ENCODE measurements at regions not wholly inside any gene's neighbourhood (a gene's known extent, or its start where the extent isn't known, plus 50 kb on each side); places are given as distances from the start of the nearest gene placed in this dataset.

DNA sequence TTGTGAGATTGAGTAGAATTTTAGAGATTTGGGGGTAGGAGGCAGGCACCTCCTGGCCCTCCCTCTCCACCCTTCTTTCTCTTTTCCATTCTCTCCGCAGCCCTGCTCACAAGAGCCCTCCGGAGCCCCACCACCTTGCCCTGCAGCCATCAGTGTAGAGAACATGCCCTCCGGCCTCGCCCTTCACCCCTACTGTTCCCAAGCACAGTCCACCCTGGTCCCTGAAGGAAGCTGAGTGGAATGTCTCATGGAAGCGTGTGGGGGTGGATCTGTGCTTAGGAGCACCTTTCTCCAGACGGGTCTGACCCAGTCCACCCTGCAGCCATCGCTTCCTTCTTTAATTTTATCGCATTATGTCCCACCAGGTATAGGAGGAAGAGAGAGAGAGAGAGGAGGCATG lies 267.1 kb downstream of the NSG2 start:
- peak; percentile 48 for DNase-seq

DNA sequence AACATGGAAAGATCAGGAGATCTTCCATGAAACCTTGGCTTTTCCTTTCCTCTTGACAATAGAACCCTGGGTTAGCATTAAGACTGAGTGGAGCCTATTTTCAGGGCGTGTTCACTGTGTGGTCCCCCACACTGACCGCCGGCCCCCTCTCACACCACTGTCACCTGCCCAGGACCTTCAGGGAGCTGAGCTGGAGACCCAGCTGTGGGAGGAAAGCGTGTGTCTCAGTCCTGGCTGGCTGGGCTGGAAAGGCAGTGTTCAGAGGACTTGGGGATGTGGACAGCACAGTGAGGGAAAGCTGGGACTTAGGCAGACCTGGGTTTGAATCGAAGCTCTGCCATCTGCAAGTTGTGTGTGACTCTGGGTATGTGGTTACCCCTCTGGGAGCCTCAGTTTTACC lies 268.1 kb downstream of the NSG2 start:
- peak; percentile 47 for DNase-seq

DNA sequence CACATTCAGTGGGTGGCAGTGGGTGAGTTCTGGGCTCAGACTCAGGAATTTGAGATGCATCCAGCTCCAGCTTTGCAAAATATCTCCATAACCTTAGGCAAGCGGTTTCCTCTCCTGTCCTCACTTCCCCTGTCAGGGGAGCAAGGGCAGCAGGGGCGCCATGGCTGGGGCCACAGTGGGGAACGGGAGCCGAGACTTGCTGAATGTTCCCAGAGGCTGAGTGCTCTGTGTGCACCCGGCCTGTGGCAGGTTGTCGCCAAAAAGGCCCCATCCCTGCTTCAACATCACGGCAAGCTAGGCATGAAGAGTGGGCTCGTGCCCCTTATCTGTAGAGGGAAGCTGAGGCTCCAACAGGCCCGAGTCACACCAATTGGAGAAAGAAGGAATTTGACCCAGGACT lies 268.8 kb downstream of the NSG2 start:
- DNase-seq: peak; percentile 44

DNA sequence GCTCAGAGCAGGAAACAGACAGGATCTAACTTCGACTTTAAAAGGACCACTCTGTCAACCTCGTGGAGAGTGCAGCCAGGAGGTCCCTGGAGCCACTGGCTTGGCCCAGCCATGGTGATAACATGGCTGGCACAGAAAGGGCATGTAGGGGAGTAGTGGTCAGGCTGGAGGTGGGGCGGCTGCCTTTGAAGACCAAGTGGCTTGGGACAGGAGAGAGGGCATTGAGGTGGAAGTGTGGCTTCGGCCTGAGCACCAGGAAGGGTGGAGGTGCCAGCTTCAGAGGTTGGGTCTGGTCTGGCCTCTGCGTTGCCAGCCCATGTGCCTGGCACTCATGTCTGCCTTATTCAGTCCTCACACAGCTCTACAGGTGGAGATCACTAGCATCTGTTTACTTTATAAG lies 270.0 kb downstream of the NSG2 start:
- DNase-seq: peak; percentile 38

DNA sequence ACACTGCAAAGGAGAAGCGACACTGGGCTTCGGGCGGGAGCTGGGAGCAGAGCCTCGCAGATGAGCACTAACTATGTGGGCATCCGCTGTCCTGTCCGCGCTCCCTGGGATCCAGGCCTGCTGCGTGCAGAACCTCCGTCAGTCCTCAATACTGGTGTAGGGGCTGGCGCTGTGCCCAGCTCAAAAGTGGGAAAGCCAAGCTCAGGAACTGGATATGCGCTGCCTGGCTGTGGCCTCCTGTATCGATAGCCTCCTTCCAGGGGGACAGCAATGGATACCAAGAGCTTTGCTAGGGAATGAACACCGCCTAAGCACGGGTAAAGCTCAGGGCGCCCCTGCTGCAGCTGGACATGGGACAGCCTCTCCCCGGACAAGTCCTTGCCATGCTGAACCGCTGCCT lies 270.4 kb downstream of the NSG2 start:
- peak; percentile 41 for DNase-seq

DNA sequence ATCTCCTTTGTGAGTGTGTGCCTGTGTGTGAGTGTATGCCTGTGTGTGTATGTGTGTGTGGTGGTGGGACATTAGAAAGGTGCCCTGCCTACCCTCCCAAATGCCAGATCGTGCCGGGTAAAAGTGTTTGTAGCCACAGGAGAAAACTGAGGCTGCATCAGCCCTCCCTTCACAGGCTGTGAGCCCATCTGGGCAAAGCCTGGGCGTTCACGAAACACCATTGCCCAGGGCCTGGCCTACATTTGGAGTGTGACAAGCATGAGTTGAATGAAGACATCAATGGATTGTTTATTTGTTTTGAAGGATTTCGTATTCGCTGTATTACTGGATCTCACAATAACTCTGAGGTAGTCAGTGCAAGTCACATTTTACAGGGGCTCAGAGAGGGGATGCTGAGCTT lies 270.8 kb downstream of the NSG2 start:
- peak; percentile 39 for DNase-seq

DNA sequence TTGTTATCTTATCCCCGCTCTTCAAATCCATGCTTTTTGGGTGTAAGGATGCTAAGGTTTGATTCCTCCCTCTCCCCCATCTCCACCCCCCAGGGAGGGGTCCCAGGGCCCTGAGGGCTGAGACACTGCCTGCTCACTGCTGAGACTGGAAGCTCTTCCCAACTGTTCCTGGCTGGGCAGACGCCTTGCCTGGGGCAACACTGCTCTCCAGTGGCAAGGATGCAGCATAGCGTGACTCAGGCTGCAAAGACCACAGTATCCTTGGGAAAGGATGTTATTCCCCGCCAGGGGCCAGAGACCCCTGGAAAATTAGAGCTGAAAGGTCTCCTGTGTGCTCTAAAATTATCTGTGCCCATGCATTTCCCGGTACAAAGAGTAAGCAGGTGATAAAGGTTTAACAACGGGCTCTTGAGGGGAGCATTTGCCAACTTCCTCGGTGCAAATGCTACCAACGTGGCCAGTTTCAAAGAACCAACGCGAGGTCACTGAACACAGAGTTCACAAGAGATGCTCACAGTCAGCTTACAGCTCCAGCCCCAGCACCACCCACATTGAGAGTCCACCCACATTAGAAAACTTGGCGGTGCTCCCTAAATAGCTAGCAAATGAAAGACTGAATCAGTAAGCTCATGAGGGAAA lies 271.9 kb downstream of the NSG2 start:
- peak; percentile 89 for DNase-seq

DNA sequence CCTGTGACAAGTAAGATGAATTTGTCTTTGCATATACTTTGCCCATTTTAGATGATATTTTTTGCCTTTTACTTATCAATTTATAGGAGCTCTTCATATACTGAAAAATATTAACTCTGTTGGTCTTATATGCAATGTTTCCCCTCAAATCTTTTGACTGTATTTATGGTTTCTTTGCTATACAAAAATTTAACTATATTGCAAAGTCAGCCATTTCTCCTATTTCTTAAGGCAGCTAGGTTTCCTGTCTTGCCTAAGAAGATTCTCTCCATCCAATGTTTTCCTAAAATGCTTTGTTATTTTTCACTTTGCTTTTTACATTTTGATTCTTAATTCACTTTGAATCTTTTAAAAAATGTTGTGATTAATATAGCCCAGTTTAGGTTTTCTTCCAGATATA lies 273.1 kb downstream of the NSG2 start:
- no peak for DNase-seq

DNA sequence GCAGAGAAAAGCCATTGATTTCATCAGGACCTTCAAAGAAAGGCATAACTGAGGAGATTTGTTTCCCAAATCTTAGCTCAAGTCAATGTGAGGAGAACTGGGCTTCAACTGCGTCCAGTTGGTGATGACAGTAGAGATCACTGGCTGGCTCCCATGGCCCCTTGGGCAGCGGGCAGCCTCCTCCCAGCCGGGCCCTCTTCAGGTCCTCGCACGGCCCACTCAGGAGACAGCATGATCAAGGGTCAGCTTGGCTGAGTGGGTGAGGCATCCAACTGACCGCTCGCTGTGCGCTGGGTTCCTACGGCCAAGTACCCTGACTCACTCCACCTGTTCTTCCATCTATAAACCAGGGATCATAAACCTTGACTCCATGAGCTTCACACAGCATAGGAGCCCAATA lies 274.0 kb downstream of the NSG2 start:
- peak; percentile 24 for DNase-seq

DNA sequence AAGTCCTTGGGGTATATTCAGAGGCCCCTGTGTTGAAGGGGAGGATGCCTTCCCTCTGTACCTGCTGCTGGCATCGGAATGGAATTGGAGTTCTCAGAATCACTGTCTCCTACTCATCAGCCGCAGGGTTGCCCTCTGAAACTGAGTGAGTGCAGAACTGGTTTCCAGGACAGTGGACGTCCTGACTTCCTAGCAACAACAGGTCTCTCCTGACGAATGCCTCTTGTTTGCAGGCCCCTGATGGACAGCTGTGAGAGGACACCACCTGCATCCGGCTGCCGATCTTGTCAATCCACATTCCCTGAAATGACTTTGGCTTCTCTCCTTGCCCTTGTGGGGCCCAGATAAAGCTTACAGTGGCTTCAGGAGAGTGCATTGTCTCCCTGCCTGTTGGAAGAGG lies 274.5 kb downstream of the NSG2 start:
- DNase-seq: peak; percentile 76

DNA sequence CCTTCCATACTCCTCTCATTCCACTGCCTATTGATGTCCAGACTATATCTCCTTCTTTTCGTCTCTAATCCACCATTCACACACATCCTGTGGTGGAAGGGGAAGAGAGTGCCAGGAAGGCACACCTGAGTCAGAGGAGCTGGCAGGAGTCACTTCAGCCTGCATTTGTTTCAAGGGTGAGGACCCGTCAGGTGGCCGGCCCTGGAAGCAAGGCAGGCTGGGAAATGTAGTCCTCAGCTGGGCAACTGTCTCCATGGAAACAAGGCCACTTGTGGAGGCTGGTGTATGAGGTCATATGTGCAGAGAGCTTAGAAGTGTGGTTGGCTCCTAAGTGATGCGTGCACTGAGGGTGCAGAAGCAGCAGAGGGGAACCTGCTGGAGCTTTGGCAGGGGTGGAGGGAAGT lies 278.4 kb downstream of the NSG2 start:
- peak; percentile 89 for DNase-seq

DNA sequence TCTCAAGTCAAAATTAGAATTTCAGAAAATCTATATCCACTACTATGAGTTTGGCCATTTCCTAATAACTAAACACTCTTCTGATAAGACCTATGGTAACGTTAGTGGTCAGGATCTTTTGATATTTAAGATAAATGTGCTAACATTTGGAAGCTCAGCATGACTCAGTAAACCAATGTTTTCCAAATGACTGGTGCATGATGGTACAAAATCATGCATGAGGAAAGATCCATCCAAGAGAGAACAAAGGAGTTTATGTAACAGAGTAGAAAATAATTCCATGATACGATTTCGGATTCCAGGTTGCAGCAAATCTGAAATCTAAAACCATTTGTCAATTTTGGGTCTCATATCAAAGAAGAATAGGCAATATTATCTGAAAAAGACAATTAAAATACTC lies 279.2 kb downstream of the NSG2 start:
- no peak for DNase-seq

DNA sequence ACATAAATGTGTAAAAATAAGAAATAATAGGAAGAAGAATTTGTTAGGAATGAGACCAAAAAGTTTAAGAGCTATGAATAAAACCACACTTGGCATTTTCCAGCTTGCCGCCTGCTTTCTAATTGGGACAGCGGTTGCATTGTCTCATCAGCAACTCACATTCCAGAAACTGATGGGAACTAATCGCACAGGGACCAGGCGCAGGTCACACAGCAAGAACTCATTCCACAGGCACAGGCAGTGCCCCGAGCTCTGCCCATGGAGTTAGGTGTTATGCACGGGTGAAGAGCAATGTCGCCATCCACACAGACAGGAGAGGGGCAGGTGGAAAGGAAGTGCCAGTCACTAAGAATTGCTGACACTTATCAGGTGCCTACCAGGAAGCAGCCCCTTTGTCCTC lies 279.9 kb downstream of the NSG2 start:
- peak; percentile 82 for DNase-seq

DNA sequence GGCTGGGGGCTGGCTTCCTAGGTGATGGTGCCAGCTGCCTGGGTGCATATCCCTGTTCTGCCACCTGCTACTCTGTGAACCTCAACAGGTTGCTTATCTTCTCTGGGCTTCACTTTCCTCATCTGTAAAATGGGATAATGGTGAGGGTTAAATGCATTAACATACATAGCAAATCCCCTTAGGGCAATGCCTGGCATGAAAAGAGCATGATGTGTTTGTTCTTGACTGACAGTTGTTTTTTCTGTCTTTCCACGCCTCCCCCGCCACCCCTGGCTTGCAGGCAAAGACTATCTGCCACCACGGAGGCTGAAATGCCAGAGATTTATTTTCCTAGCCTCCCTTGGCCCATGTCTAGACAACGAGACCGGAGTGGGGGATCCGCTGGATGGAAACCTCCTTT lies 280.5 kb downstream of the NSG2 start:
- peak; percentile 51 for DNase-seq

DNA sequence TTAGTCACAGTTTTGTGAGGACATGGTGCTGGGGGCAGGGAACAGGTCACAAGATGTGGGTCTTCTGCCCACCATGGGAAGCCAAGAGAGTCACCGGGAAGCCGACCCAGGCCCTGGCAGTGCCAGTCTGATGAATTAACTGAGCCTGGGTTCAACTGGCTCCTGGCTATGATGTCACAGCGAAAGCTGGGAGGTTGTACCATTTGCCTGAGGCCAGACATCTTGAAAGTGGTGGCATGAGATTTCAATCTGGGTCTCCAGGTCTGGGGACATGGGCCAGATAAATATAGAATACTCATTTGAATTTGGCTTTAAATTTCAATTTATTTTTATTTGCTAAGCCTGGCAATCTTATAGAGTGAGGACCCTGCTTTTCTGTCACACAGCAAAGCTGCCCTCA lies 280.9 kb downstream of the NSG2 start:
- DNase-seq: no peak

DNA sequence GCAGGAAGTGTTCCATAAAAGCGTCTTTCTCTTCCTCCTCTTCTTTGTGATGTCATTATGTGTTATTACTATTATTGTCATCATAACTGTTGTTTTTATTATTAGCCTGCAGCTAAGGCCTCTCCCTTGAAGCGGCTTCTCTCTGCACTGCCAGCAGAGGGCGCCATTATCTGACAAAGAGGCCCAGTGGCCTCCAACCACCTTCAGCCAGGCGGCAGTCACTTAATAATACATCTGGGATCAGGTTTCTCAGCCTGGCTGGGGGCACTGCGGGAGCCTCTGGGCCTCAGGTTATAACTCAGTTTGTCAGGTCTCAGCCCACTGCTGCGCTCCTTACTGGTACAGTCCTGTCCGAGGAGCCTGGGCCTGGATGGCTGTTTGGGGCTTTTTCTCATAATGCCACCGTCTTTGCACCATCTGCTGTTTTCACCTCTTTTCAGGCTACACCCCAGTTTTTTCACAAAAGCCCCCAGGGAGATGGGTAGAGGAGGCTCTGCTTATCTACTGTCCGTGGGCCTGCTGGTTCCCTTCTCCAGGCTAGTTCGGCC lies 281.9 kb downstream of the NSG2 start:
- DNase-seq: peak; percentile 97

DNA sequence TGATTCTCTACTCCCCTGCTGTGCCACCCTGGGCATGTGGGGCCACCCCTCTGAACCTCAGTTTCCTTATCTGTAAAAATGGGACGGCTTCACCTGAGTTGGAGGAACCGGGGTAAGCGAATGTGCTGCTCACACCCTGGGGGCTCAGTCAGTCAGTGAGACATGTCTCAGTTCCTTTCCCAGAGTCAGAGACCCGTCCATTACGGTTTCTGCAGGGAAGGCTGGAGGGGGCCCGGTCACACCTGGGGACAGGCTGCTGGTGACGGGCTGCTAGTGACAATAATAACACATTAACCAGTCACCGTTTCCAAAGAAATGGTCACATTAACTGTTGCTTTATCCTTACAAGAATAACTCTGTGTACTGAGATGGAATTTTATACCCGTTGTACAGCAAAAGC lies 282.4 kb downstream of the NSG2 start:
- DNase-seq: no peak

DNA sequence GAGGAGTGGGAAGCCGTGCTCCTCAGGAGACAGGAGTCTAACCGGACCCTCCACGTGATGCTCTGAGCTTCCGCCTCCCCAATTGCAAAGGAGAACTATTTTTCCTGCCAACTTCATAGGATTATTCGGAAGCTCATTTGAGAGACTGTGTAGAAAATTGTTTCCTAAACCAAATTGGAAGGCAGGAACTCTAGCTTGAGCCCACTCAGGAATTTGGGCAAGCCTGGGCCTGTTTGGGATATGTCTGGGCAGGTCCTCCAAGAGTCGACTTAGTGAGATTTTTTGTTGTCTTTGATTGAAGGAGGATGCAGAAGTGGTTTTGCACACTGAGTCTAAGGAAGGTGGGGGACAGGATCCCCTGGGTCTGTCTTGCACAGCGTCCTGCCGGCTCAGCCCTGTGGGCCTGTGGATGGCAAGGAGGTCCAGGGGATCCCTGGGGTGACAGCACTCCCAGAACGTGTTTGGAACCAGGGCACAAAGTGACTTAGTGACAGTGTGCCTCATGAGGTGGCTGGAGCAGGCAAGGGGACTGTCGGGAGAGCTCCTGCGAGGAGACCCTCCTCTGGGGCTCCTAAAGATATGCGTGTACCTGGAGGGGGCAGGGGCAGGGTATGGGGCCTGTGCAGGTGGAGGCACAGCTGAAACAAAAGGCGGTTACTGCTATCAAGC lies 283.3 kb downstream of the NSG2 start:
- DNase-seq: no peak

DNA sequence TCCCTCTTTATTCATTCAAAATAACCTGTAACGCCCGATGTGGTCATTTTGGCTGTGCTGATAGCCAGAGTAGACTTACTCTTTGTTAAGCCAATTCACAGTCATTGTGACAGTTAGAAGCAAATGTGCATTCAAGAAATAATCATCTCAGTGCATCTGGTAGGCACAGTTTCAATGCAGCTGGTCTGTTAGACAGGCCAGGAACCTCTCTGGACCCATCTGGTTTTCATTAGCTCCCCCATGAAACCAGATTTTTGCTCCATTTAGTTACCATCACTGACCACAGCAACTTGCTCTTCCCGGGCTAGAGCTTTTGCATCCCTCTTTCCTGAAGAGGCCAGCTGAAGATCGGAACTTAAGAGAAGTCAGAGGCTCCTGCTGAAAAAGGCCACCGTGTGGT lies 284.2 kb downstream of the NSG2 start:
- DNase-seq: no peak

DNA sequence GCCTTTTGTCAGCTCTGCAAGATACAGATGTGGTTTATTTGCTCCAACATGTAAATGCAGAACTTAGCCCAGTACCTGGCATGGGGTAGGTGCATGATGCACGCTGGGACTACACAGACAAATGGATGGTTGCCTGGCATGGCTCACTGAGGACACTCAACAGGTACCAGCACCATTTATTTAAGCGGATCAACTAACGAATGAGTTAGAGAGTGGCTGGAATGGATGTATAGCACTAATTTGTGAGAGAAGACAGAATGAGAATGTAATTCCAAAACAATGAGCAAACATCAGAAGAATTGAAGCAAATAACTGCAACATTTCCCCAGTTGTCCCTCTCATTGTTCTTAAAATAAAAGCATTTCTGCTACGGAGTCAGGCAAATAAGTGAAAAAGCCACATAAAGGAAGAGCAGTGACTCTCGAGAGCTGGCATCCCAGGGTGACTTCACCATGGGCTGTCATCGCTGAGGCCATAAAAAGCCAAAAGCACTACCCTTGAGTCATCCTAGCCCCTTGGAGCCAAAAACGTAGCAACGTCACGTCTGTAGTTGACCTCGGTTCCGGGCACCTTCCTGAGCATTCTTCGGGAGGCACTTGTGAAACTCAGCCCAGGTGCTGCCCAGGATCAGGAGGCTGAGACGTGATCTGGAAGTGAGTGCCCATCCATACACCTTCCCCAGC lies 290.3 kb downstream of the NSG2 start:
- peak; percentile 79 for DNase-seq

DNA sequence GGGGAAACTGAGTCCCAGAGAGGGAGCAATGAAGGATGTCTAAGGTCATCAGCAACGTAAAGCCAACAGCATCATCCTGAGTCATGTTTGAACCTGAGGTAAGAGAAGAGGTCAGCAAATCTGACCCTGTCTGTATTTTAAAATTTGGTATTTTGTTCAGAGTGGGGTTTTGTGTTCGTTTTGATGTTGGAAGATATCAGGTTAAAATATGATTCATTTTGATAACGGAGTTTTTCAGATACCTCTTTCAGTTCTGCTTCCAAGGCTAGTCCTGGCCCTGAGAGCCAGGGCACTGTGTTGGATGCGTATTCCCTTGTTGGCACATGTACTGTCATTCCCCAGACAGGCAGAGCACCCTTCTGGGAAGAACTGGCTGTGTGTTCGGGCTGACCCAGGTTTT lies 291.0 kb downstream of the NSG2 start:
- no peak for DNase-seq

DNA sequence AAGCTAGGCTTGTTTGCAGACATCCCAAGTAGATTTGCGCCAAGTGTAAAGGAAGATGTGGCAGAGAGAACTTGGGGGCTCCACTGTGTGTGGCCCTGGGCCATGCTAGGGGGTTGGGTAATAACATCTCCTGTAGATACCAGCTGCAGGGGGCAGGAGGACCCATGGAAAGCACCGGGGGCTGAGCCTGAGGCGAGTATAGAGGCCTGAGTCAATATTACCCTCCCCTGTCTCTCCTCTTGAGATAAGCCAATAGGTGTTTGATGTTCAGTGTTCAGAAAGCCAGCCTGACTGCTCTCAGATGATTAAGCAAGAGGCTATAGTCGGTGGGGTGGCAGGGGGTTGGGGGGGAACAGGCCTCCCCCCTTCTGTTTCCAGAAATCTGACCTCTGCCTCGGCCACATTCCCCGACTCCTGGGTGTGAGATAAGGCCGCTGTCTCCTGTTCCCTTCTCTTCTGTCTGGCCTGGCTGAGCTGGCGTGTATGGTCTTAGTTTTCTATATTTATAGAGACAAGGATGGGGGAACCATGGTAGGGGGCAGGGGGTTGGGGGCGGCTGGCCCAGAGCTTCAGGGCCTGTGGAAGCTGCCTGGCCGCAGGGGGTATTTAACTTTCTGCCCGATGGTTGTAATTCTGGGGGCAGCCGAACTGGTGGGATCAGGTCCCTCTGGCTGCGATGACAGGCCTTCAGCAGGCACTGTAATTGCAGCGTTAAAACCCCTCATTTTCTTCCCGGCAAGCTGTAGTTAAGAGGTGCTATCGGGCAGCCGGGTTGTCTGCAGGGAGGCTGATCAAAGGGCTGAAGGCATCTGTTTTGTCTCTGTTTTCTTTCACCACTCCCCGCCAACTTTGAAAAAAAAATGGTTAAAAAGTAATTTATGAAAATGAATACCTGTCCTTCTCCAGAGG lies 292.0 kb downstream of the NSG2 start:
- peak; percentile 97 for DNase-seq
